ENCODE measurements at regions not wholly inside any gene's neighbourhood (a gene's known extent, or its start where the extent isn't known, plus 50 kb on each side); places are given as distances from the start of the nearest gene placed in this dataset.

DNA sequence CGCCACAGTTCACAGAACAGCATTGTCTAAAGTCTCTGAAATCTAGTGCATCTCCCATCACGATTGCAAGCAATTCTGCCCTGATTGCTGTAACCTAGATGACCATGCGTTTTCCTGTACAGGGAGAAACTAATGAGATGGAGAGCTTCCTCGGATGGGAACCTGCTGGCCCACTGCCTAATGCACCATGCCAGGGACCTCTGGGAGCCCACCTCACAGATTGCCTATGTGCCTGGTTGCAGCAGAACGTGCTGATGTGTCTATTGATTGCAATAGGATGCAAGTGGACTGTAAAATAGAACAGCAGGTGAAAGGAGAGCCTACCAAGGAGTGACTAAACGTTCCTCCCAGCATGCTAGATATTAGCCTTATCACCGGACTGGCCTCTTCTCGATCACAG, 141.0 kb upstream of the RAB12 start:
- no peak for TF ChIP-seq POLR2A (IDR thresholded peaks at IDR 0.05)
- TF ChIP-seq, protein P1, sequence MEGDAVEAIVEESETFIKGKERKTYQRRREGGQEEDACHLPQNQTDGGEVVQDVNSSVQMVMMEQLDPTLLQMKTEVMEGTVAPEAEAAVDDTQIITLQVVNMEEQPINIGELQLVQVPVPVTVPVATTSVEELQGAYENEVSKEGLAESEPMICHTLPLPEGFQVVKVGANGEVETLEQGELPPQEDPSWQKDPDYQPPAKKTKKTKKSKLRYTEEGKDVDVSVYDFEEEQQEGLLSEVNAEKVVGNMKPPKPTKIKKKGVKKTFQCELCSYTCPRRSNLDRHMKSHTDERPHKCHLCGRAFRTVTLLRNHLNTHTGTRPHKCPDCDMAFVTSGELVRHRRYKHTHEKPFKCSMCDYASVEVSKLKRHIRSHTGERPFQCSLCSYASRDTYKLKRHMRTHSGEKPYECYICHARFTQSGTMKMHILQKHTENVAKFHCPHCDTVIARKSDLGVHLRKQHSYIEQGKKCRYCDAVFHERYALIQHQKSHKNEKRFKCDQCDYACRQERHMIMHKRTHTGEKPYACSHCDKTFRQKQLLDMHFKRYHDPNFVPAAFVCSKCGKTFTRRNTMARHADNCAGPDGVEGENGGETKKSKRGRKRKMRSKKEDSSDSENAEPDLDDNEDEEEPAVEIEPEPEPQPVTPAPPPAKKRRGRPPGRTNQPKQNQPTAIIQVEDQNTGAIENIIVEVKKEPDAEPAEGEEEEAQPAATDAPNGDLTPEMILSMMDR (IDR thresholded peaks at IDR 0.05): no peak
